HEK293 (cell line): ENCODE measurements at regions not wholly inside any gene's neighbourhood (a gene's known extent, or its start where the extent isn't known, plus 50 kb on each side); places are given as distances from the start of the nearest gene placed in this dataset.

Experiments
- ZNF274 ChIP-seq, 2 experiments: fragments of 200-500 bp in 1 of 2; fragments of 450-650 bp in 1 of 2; sonication (Bioruptor generic) in 1 of 2; formaldehyde crosslinking in 1 of 2; IDR thresholded peaks; 2 replicates each; pipeline versions ENCODE4 v1.5.1 to v1.6.1; 2014 to 2016; ENCODE audit warnings: borderline replicate concordance in 1 of 2, inconsistent platforms in 1 of 2, low read length in 1 of 2, missing biosample characterization in 1 of 2, missing genetic modification characterization in 1 of 2
- ZNF433 ChIP-seq: fragments of 450-650 bp; formaldehyde crosslinking; IDR thresholded peaks from 2 replicates; pipeline ENCODE4 v1.5.1; 2016; ENCODE audit warnings: missing biosample characterization, missing genetic modification characterization, low read depth
- TF ChIP-seq, protein P1 (sequence below): fragments of 450-650 bp; formaldehyde crosslinking; IDR thresholded peaks from 2 replicates; pipeline ENCODE4 v1.5.1; 2016; ENCODE audit warnings: missing biosample characterization, missing genetic modification characterization

DNA sequence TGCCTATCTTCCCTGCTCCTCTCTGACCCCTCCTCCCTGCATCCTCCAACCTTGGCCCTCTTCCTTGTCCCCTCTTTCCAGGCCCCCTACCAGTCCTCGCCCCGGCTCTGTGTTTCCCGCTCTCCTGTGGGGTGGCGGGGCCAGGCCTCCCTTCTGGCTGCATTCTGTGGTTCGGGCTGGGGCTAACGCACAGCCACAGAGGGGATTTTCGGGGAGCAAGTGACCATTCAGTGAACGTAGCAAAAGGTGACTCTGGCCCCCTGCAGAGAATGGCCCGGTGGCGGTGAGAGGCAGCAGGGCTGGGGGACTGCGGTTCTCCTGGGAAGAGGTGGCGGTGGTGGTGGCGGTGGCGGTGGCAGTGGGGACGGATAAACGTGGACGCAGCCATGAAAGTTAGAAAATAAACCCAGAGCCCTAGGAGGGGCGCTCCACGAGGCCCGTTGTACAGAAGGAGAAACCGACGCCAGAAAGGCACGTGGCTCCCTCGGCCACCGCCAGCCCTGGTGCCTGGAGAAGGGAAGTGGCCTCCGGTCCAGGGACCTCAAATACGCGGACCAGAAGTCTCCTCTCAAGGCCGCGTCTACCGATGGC, 269.6 kb downstream of the ADGRD1 start:
- TF ChIP-seq, protein P1, sequence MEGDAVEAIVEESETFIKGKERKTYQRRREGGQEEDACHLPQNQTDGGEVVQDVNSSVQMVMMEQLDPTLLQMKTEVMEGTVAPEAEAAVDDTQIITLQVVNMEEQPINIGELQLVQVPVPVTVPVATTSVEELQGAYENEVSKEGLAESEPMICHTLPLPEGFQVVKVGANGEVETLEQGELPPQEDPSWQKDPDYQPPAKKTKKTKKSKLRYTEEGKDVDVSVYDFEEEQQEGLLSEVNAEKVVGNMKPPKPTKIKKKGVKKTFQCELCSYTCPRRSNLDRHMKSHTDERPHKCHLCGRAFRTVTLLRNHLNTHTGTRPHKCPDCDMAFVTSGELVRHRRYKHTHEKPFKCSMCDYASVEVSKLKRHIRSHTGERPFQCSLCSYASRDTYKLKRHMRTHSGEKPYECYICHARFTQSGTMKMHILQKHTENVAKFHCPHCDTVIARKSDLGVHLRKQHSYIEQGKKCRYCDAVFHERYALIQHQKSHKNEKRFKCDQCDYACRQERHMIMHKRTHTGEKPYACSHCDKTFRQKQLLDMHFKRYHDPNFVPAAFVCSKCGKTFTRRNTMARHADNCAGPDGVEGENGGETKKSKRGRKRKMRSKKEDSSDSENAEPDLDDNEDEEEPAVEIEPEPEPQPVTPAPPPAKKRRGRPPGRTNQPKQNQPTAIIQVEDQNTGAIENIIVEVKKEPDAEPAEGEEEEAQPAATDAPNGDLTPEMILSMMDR (tag by site-specific recombination), result no peak
- no peak for TF ChIP-seq ZNF274 (IDR thresholded peaks at IDR 0.05; ENCODE audit: low read length)
- no peak for TF ChIP-seq ZNF274 (tag by site-specific recombination; IDR thresholded peaks at IDR 0.05; ENCODE audit: borderline replicate concordance)
- no peak for TF ChIP-seq ZNF433 (tag by site-specific recombination)
